H9 (cell line): ENCODE measurements at regions not wholly inside any gene's neighbourhood (a gene's known extent, or its start where the extent isn't known, plus 50 kb on each side); places are given as distances from the start of the nearest gene placed in this dataset.

Source experiments
- DNase-seq: peaks from one replicate; pipeline ENCODE4 v3.0.0-alpha.2; 2017
- H2AFZ ChIP-seq: one replicate; pipeline ENCODE4 v1.6.1; 2013; ENCODE audit warnings: mild to moderate bottlenecking, low read length, control low read depth, moderate library complexity
- H2AK5ac ChIP-seq: 2 replicates; pipeline ENCODE4 v1.6.1; 2013; ENCODE audit warnings: low read length, control low read depth, mixed read lengths; ENCODE audit not compliant: insufficient read length
- H2BK120ac ChIP-seq: one replicate; pipeline ENCODE4 v1.6.1; 2013; ENCODE audit warnings: low read depth, mild to moderate bottlenecking, low read length, control low read depth, inconsistent platforms; ENCODE audit not compliant: poor library complexity, severe bottlenecking
- H2BK12ac ChIP-seq: 2 replicates; pipeline ENCODE4 v1.6.1; 2013; ENCODE audit warnings: low read length, control low read depth, mixed read lengths, low read depth; ENCODE audit not compliant: insufficient read length
- H2BK15ac ChIP-seq: 2 replicates; pipeline ENCODE4 v1.6.1; 2013; ENCODE audit warnings: low read depth, low read length, control low read depth
- H2BK20ac ChIP-seq: one replicate; pipeline ENCODE4 v1.6.1; 2013; ENCODE audit warnings: low read depth, mild to moderate bottlenecking, low read length, control low read depth, inconsistent platforms; ENCODE audit not compliant: poor library complexity, severe bottlenecking
- H2BK5ac ChIP-seq: 2 replicates; pipeline ENCODE4 v1.6.1; 2013; ENCODE audit warnings: low read length, control low read depth, mixed read lengths; ENCODE audit not compliant: insufficient read length
- H3K14ac ChIP-seq: 2 replicates; pipeline ENCODE4 v1.6.1; 2013; ENCODE audit warnings: low read length, control low read depth; ENCODE audit not compliant: insufficient read depth
- H3K18ac ChIP-seq: 2 replicates; pipeline ENCODE4 v1.6.1; 2013; ENCODE audit warnings: low read depth, mild to moderate bottlenecking, mixed read lengths, low read length, control low read depth; ENCODE audit not compliant: insufficient read length
- H3K23ac ChIP-seq: 2 replicates; pipeline ENCODE4 v1.6.1; 2013; ENCODE audit warnings: low read length, control low read depth, mixed read lengths, low read depth; ENCODE audit not compliant: insufficient read length
- H3K23me2 ChIP-seq: 2 replicates; pipeline ENCODE4 v1.6.1; 2013; ENCODE audit warnings: low read depth, mild to moderate bottlenecking, mixed read lengths, low read length, control low read depth; ENCODE audit not compliant: insufficient read length, poor library complexity, severe bottlenecking
- H3K27ac ChIP-seq: 2 replicates; pipeline ENCODE4 v1.5.1; 2013; ENCODE audit warnings: low read length, control low read depth, mixed read lengths, low read depth; ENCODE audit not compliant: insufficient read length
- H3K27me3 ChIP-seq: 2 replicates; pipeline ENCODE4 v1.6.1; 2013; ENCODE audit warnings: low read length, control low read depth, inconsistent platforms; ENCODE audit not compliant: insufficient read depth
- H3K4ac ChIP-seq: 2 replicates; pipeline ENCODE4 v1.6.1; 2013; ENCODE audit warnings: low read depth, mild to moderate bottlenecking, control low read depth, inconsistent platforms, low read length, moderate library complexity
- H3K4me1 ChIP-seq: 2 replicates; pipeline ENCODE4 v1.6.1; 2013; ENCODE audit warnings: low read length, control low read depth, inconsistent platforms; ENCODE audit not compliant: insufficient read depth
- H3K4me2 ChIP-seq: 2 replicates; pipeline ENCODE4 v1.6.1; 2013; ENCODE audit warnings: low read length, control low read depth, mixed read lengths; ENCODE audit not compliant: insufficient read length, insufficient read depth
- H3K56ac ChIP-seq: 2 replicates; pipeline ENCODE4 v1.6.1; 2013; ENCODE audit warnings: low read depth, mild to moderate bottlenecking, mixed read lengths, low read length, control low read depth; ENCODE audit not compliant: insufficient read length
- H3K79me1 ChIP-seq: 2 replicates; pipeline ENCODE4 v1.6.1; 2013; ENCODE audit warnings: low read depth, mild to moderate bottlenecking, moderate library complexity, low read length, control low read depth, inconsistent platforms; ENCODE audit not compliant: insufficient read depth, poor library complexity, severe bottlenecking
- H3K79me2 ChIP-seq: 2 replicates; pipeline ENCODE4 v1.6.1; 2013; ENCODE audit warnings: low read length, control low read depth, inconsistent platforms; ENCODE audit not compliant: insufficient read depth
- H3K9ac ChIP-seq: 2 replicates; pipeline ENCODE4 v1.6.1; 2013; ENCODE audit warnings: low read length, control low read depth, mixed read lengths; ENCODE audit not compliant: insufficient read length; ENCODE audit errors: extremely low read depth
- H3K9me3 ChIP-seq: one replicate; pipeline ENCODE4 v1.6.1; 2013; ENCODE audit warnings: low read depth, low read length, inconsistent platforms; ENCODE audit not compliant: control insufficient read depth
- H3T11ph ChIP-seq: one replicate; pipeline ENCODE4 v1.6.1; 2013; ENCODE audit warnings: mild to moderate bottlenecking, low read length, control low read depth, inconsistent platforms
- H4K20me1 ChIP-seq: one replicate; pipeline ENCODE4 v1.6.1; 2013; ENCODE audit not compliant: control insufficient read depth, insufficient read length, insufficient read depth
- H4K5ac ChIP-seq: 2 replicates; pipeline ENCODE4 v1.6.1; 2013; ENCODE audit warnings: low read depth, mild to moderate bottlenecking, mixed read lengths, low read length, control low read depth; ENCODE audit not compliant: insufficient read length
- H4K8ac ChIP-seq: replicated peaks from 2 replicates; pipeline ENCODE4 v1.6.1; 2013; ENCODE audit warnings: low read length, control low read depth, mixed read lengths, low read depth; ENCODE audit not compliant: insufficient read length
- H4K91ac ChIP-seq: 2 replicates; pipeline ENCODE4 v1.6.1; 2013; ENCODE audit warnings: low read depth, mild to moderate bottlenecking, moderate library complexity, mixed read lengths, low read length, control low read depth; ENCODE audit not compliant: insufficient read length
- H3K27ac Mint-ChIP-seq, 3 experiments: 2 replicates in 2 of 3; 3 replicates in 1 of 3; pipeline ENCODE4 v1.8.0; 2020 to 2021; ENCODE audit warnings: mixed read lengths in 3 of 3, mild to moderate bottlenecking in 1 of 3, moderate library complexity in 1 of 3
- H3K27me3 Mint-ChIP-seq: 2 replicates; pipeline ENCODE4 v1.8.0; 2021; ENCODE audit warnings: low read depth, mild to moderate bottlenecking, moderate library complexity, mixed read lengths
- H3K36me3 Mint-ChIP-seq, 3 experiments: 2 replicates in 2 of 3; 3 replicates in 1 of 3; pipeline ENCODE4 v1.8.0; 2020 to 2021; ENCODE audit warnings: low read depth in 3 of 3, mixed read lengths in 3 of 3; ENCODE audit not compliant: insufficient read depth in 1 of 3
- H3K4me1 Mint-ChIP-seq, 2 experiments: 2 replicates each; pipeline ENCODE4 v1.8.0; 2020; ENCODE audit warnings: mixed read lengths in 2 of 2
- H3K4me3 Mint-ChIP-seq, 2 experiments: 2 replicates in 1 of 2; 3 replicates in 1 of 2; pipeline ENCODE4 v1.8.0; 2020 to 2021; ENCODE audit warnings: mild to moderate bottlenecking in 2 of 2, mixed read lengths in 2 of 2, moderate library complexity in 1 of 2
- H3K9me3 Mint-ChIP-seq, 2 experiments: 2 replicates in 1 of 2; 3 replicates in 1 of 2; pipeline ENCODE4 v1.8.0; 2020; ENCODE audit warnings: mild to moderate bottlenecking in 2 of 2, mixed read lengths in 2 of 2, moderate library complexity in 1 of 2
- WGBS: extraction: QIAGEN DNeasy Blood & Tissue Kit; methylation state at CpG from one replicate; pipeline ENCODE4 v1.1.7; 2013; ENCODE audit warnings: missing lambda C conversion rate, low lambda C conversion rate, mixed read lengths; ENCODE audit not compliant: insufficient read length; ENCODE audit errors: extremely low coverage; 5-methylcytosine and 5-hydroxymethylcytosine counted together
- TF ChIP-seq, protein P1 (sequence below): fragments of 200-600 bp; sonication (generic); conservative IDR thresholded peaks from 3 replicates; pipeline ENCODE4 v1.8.0; 2021; ENCODE audit warnings: antibody characterized with exemption, mild to moderate bottlenecking

DNA sequence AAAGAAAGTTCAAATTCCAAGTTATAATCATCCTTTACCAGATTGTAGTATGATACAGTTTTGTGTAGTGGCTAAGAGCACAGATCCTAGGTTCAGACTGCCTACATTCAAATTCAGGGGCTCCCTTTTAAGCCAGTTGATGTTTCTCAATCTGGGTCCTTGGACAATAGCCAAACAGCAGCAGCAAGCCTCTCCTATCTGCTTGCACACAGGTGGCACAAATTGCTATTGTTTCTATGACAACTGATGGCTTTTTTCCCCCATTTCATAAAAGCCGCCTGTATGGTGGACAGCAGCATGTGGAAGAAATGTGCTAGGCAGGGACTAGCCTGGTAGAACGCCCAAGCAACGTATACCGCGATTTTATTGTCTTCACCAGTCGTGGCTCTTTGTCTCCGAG lies 76.5 kb downstream of the S1PR1 start:
- Histone ChIP-seq H3K4me1 (peaks cover 3% of the 10 kb centered on the region; the same call in 1 of the 2 replicates), H3K79me2 (no peaks in the 10 kb centered on the region), H4K8ac (no peak overlapping the region), H3T11ph (no peak overlapping the region), H3K23ac (no peak overlapping the region), H2AK5ac (no peak overlapping the region), H2BK15ac (no peak overlapping the region), H4K91ac (no peak overlapping the region), H3K56ac (no peak overlapping the region), H3K79me1 (no peaks in the 10 kb centered on the region), H3K27me3 (no peaks in the 10 kb centered on the region), H3K4ac (no peak overlapping the region), H3K14ac (no peak overlapping the region), H2BK12ac (no peak overlapping the region), H2BK20ac (no peak overlapping the region), H4K5ac (no peak overlapping the region), H2BK120ac (no peak overlapping the region), H3K27ac (no peak overlapping the region), H3K23me2 (peaks cover 7% of the 10 kb centered on the region), H3K4me2 (no peak overlapping the region), H4K20me1 (no peaks in the 10 kb centered on the region), H2BK5ac (no peak overlapping the region), H2AFZ (no peak overlapping the region), H3K9me3 (no peaks in the 10 kb centered on the region), H3K18ac (no peak overlapping the region), H3K9ac (no peak overlapping the region)
- whole genome bisulfite sequencing = no CpG with 5 or more reads among the region's 7 CpGs
- Mint-ChIP-seq H3K27ac (no peak overlapping the region), H3K36me3 (no peaks in the 10 kb centered on the region), H3K4me1 (peaks cover 23 to 26% of the 10 kb centered on the region in 2 experiments), H3K9me3 (no peaks in the 10 kb centered on the region), H3K4me3 (no peak overlapping the region), H3K27me3 (peaks cover 21% of the 10 kb centered on the region)
- TF ChIP-seq, protein P1, sequence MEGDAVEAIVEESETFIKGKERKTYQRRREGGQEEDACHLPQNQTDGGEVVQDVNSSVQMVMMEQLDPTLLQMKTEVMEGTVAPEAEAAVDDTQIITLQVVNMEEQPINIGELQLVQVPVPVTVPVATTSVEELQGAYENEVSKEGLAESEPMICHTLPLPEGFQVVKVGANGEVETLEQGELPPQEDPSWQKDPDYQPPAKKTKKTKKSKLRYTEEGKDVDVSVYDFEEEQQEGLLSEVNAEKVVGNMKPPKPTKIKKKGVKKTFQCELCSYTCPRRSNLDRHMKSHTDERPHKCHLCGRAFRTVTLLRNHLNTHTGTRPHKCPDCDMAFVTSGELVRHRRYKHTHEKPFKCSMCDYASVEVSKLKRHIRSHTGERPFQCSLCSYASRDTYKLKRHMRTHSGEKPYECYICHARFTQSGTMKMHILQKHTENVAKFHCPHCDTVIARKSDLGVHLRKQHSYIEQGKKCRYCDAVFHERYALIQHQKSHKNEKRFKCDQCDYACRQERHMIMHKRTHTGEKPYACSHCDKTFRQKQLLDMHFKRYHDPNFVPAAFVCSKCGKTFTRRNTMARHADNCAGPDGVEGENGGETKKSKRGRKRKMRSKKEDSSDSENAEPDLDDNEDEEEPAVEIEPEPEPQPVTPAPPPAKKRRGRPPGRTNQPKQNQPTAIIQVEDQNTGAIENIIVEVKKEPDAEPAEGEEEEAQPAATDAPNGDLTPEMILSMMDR = no peak
- no peak for DNase-seq
